IMR-90 (cell line): ENCODE measurements at regions not wholly inside any gene's neighbourhood (a gene's known extent, or its start where the extent isn't known, plus 50 kb on each side); places are given as distances from the start of the nearest gene placed in this dataset.

Source experiments
- ATAC-seq: fragments of 200-7000 bp; cut with Tn5 transposase; 2 replicates; pipeline ENCODE4 v1.9.1; 2020; ENCODE audit warnings: low read depth, mild to moderate bottlenecking, moderate library complexity
- BruUV-seq: library from RNA; stranded (reverse); fragments of 400-500 nt; replicated peaks from 2 replicates; lab custom pipeline; 2021; lab: Mats Ljungman, UMichigan
- CTCF ChIA-PET: fragments of 300-600 bp; formaldehyde crosslinking; extraction: SDS; loops from one replicate; lab custom pipeline; 2021; ENCODE audit warnings: antibody characterized with exemption; lab: Yijun Ruan, JAX
- POLR2A ChIA-PET: fragments of 300-600 bp; sonication (Branson Sonifier 250); formaldehyde crosslinking; loops from one replicate; lab custom pipeline; 2022; ENCODE audit warnings: antibody characterized with exemption; ENCODE audit not compliant: unreplicated experiment; lab: Charles Lee
- DNase-seq: peaks from one replicate; pipeline ENCODE4 v3.0.0; 2013
- H2AFZ ChIP-seq: replicated peaks from 2 replicates; pipeline ENCODE3; 2013; ENCODE audit warnings: low read length, mild to moderate bottlenecking; ENCODE audit not compliant: poor library complexity
- H2AK5ac ChIP-seq: 2 replicates; pipeline ENCODE4 v1.6.1; 2013; ENCODE audit warnings: low read depth, low read length, inconsistent platforms
- H2AK9ac ChIP-seq: replicated peaks from 2 replicates; pipeline ENCODE3; 2013; ENCODE audit warnings: mild to moderate bottlenecking, low read depth, low read length, moderate library complexity; ENCODE audit not compliant: poor library complexity
- H2BK120ac ChIP-seq: 2 replicates; pipeline ENCODE4 v1.6.1; 2013; ENCODE audit warnings: low read depth, low read length, inconsistent platforms
- H2BK15ac ChIP-seq: 3 replicates; pipeline ENCODE4 v1.6.1; 2013; ENCODE audit warnings: low read depth, low read length, inconsistent platforms
- H2BK20ac ChIP-seq: 2 replicates; pipeline ENCODE4 v1.6.1; 2013; ENCODE audit warnings: low read depth, mild to moderate bottlenecking, inconsistent platforms, low read length, moderate library complexity
- H2BK5ac ChIP-seq: 2 replicates; pipeline ENCODE4 v1.6.1; 2013; ENCODE audit warnings: mild to moderate bottlenecking, low read depth, low read length, inconsistent platforms; ENCODE audit not compliant: poor library complexity, severe bottlenecking
- H3K14ac ChIP-seq: replicated peaks from 2 replicates; pipeline ENCODE4 v1.6.1; 2013; ENCODE audit warnings: low read depth, low read length, inconsistent platforms
- H3K18ac ChIP-seq: 2 replicates; pipeline ENCODE4 v1.6.1; 2013; ENCODE audit warnings: low read depth, low read length, control low read depth
- H3K23ac ChIP-seq: 2 replicates; pipeline ENCODE4 v1.6.1; 2013; ENCODE audit warnings: low read depth, low read length, inconsistent platforms
- H3K27ac ChIP-seq: 2 replicates; pipeline ENCODE4 v1.5.1; 2013; ENCODE audit warnings: mild to moderate bottlenecking, control low read depth, low read length; ENCODE audit not compliant: insufficient read depth
- H3K27me3 ChIP-seq: 2 replicates; pipeline ENCODE4 v1.6.1; 2013; ENCODE audit warnings: low read length; ENCODE audit not compliant: control insufficient read depth, insufficient read depth
- H3K36me3 ChIP-seq: 2 replicates; pipeline ENCODE4 v1.6.1; 2013; ENCODE audit warnings: low read length, mixed read lengths; ENCODE audit not compliant: control insufficient read depth, insufficient read depth
- H3K4ac ChIP-seq: 2 replicates; pipeline ENCODE4 v1.6.1; 2013; ENCODE audit warnings: low read depth, low read length, inconsistent platforms
- H3K4me1 ChIP-seq: 2 replicates; pipeline ENCODE4 v1.6.1; 2013; ENCODE audit warnings: low read length, mixed read lengths; ENCODE audit not compliant: control insufficient read depth, insufficient read depth
- H3K4me2 ChIP-seq: 2 replicates; pipeline ENCODE4 v1.6.1; 2013; ENCODE audit warnings: low read depth, mild to moderate bottlenecking, control low read depth, low read length, moderate library complexity
- H3K4me3 ChIP-seq: 2 replicates; pipeline ENCODE4 v1.5.1; 2013; ENCODE audit warnings: low read depth, mild to moderate bottlenecking, control low read depth, low read length, moderate library complexity; ENCODE audit not compliant: insufficient read depth
- H3K56ac ChIP-seq: 2 replicates; pipeline ENCODE4 v1.6.1; 2013; ENCODE audit warnings: low read length, inconsistent platforms; ENCODE audit not compliant: insufficient read depth; ENCODE audit errors: extremely low read depth
- H3K79me1 ChIP-seq, 2 experiments: 2 replicates each; pipeline ENCODE4 v1.6.1; 2013; ENCODE audit warnings: low read length in 2 of 2, inconsistent platforms in 1 of 2, low read depth in 1 of 2
- H3K9ac ChIP-seq: 2 replicates; pipeline ENCODE4 v1.6.1; 2013; ENCODE audit warnings: low read depth, low read length, control low read depth
- H3K9me1 ChIP-seq: 2 replicates; pipeline ENCODE4 v1.6.1; 2013; ENCODE audit warnings: low read length, inconsistent platforms; ENCODE audit not compliant: insufficient read depth
- H3K9me3 ChIP-seq: 2 replicates; pipeline ENCODE4 v1.6.1; 2013; ENCODE audit warnings: low read length; ENCODE audit not compliant: control insufficient read depth, insufficient read depth
- H4K20me1 ChIP-seq: 2 replicates; pipeline ENCODE4 v1.6.1; 2013; ENCODE audit warnings: low read length, inconsistent platforms; ENCODE audit not compliant: insufficient read depth
- H4K5ac ChIP-seq: 2 replicates; pipeline ENCODE4 v1.6.1; 2013; ENCODE audit warnings: mild to moderate bottlenecking, low read depth, low read length, control low read depth
- H4K8ac ChIP-seq, 2 experiments: 2 replicates each; pipeline ENCODE4 v1.6.1; 2013; ENCODE audit warnings: low read depth in 2 of 2, low read length in 2 of 2, control low read depth in 1 of 2, inconsistent platforms in 1 of 2
- H4K91ac ChIP-seq: 2 replicates; pipeline ENCODE4 v1.6.1; 2013; ENCODE audit warnings: low read depth, low read length, inconsistent platforms; ENCODE audit not compliant: insufficient read depth
- CHD1 ChIP-seq: IDR thresholded peaks from 2 replicates; pipeline ENCODE4 v1.6.1; 2012; ENCODE audit warnings: low read depth, low read length, improper control_type of control experiment
- MAZ ChIP-seq: IDR thresholded peaks from 2 replicates; pipeline ENCODE4 v1.6.1; 2012; ENCODE audit warnings: low read depth, mild to moderate bottlenecking, low read length, improper control_type of control experiment, moderate library complexity, borderline replicate concordance
- RAD21 ChIP-seq: IDR thresholded peaks from 2 replicates; pipeline ENCODE4 v1.6.1; 2012; ENCODE audit warnings: low read length, improper control_type of control experiment
- WGBS, 2 experiments: methylation state at CpG; one replicate each; pipeline versions ENCODE4 v1.1.5 to v1.1.7; 2013; ENCODE audit warnings: missing lambda C conversion rate in 2 of 2; ENCODE audit not compliant: insufficient read length in 1 of 2; ENCODE audit errors: extremely low coverage in 2 of 2; 5-methylcytosine and 5-hydroxymethylcytosine counted together
- dilution Hi-C: fragments of 300-500 bp; cut with HindIII; formaldehyde crosslinking; loops from one replicate; pipeline ENCODE4 v1.14.3; 2018; ENCODE audit warnings: low sequenced_read_pairs; ENCODE audit not compliant: unreplicated experiment
- in situ Hi-C: fragments of 300-500 bp; cut with MboI; formaldehyde crosslinking; loops from 3 replicates; pipeline ENCODE4 v1.14.3; 2019; ENCODE audit warnings: low sequenced_read_pairs, inconsistent platforms, mixed read lengths
- intact Hi-C: fragments of 100-400 bp; cut with micrococcal nuclease; formaldehyde crosslinking; loops from 2 replicates; pipeline ENCODE4 v1.10.0; 2022

DNA sequence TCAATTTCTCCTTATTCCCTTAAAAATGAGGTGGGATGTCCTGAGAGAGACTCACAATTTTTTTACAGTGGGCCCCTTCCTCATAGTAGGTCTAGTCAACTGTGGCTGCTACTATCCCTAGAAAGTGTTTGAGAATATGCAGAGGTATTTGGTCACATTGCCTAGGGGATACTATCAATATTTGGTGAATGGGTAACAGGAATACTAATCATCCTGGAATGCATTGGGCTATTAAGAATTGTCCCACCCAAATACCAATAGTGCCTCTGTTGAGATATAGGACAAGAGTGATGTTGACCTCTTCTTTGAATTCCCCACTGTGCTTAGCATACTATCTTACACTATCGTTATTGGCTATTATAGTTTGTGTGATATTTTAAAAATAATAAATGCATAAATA lies 389.4 kb downstream of the DIPK2A start:
- H3K14ac ChIP-seq: no peak overlapping the region
- ChIA-PET POLR2A (no interaction called here), CTCF (no interaction called here)
- no peaks in the 10 kb centered on the region for H3K79me1 ChIP-seq
- H3K9ac ChIP-seq: no peak overlapping the region
- TF ChIP-seq RAD21 (no peak), CHD1 (no peak), MAZ (no peak)
- no peak overlapping the region for H3K4ac ChIP-seq
- H4K91ac ChIP-seq: no peak overlapping the region
- H3K9me1 ChIP-seq: no peaks in the 10 kb centered on the region
- intact Hi-C loops: no loop called here
- H2AFZ ChIP-seq: no peak overlapping the region
- no peak overlapping the region for H3K27ac ChIP-seq
- WGBS, 2 experiments: no CpG with 5 or more reads among the region's 1 CpG
- no TSS peak for BruUV-seq
- no peaks in the 10 kb centered on the region for H3K27me3 ChIP-seq
- in situ Hi-C loops: no loop called here
- H3K36me3 ChIP-seq: no peaks in the 10 kb centered on the region
- H3K4me3 ChIP-seq: no peak overlapping the region
- H3K9me3 ChIP-seq: no peaks in the 10 kb centered on the region
- no peaks in the 10 kb centered on the region for H4K20me1 ChIP-seq
- H2AK5ac ChIP-seq: no peak overlapping the region
- H2BK15ac ChIP-seq: no peak overlapping the region
- H2AK9ac ChIP-seq: no peak overlapping the region
- H2BK20ac ChIP-seq: no peak overlapping the region
- H3K4me2 ChIP-seq: no peak overlapping the region
- dilution Hi-C loops: no loop called here
- no peak for ATAC-seq
- no peak overlapping the region for H3K18ac ChIP-seq
- H3K23ac ChIP-seq: no peak overlapping the region
- DNase-seq: no peak
- H2BK5ac ChIP-seq: no peak overlapping the region
- H4K5ac ChIP-seq: no peak overlapping the region
- H3K4me1 ChIP-seq: no peaks in the 10 kb centered on the region
- H4K8ac ChIP-seq: no peak overlapping the region
- H2BK120ac ChIP-seq: no peak overlapping the region
- no peak overlapping the region for H3K56ac ChIP-seq
